ENCODE measurements at regions not wholly inside any gene's neighbourhood (a gene's known extent, or its start where the extent isn't known, plus 50 kb on each side); places are given as distances from the start of the nearest gene placed in this dataset.

DNA sequence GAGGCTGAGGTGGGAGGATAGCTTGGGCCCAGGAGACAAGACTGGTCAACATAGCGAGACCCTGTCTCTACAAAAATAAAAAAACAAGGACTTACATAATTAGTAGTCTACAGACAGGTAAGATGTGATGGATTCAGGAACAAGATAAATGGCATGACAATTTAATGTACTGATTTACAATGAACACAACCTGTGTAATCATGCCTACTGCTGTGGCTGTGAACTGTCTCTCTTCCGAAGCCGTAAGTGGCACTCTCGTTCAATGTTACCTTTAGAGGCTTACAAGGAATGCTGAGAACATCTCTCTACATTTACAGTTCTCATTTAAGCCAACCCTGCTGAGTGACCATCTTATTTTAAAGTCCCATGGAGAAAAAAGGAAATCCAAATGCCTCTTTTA lies 134.8 kb upstream of the PRDM1 start:
- TF ChIP-seq EZH2 (IDR thresholded peaks at IDR 0.05; ENCODE audit: borderline replicate concordance, insufficient read depth, low read depth, low read length, poor library complexity, severe bottlenecking), result no peak
- TF ChIP-seq, protein P1, sequence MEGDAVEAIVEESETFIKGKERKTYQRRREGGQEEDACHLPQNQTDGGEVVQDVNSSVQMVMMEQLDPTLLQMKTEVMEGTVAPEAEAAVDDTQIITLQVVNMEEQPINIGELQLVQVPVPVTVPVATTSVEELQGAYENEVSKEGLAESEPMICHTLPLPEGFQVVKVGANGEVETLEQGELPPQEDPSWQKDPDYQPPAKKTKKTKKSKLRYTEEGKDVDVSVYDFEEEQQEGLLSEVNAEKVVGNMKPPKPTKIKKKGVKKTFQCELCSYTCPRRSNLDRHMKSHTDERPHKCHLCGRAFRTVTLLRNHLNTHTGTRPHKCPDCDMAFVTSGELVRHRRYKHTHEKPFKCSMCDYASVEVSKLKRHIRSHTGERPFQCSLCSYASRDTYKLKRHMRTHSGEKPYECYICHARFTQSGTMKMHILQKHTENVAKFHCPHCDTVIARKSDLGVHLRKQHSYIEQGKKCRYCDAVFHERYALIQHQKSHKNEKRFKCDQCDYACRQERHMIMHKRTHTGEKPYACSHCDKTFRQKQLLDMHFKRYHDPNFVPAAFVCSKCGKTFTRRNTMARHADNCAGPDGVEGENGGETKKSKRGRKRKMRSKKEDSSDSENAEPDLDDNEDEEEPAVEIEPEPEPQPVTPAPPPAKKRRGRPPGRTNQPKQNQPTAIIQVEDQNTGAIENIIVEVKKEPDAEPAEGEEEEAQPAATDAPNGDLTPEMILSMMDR (IDR thresholded peaks at IDR 0.05), result no peak
- H3K27ac Mint-ChIP-seq, result no peak overlapping the region
- Histone ChIP-seq H3K4me2 (replicated peaks; ENCODE audit: low read depth, low read length, poor library complexity, severe bottlenecking) (no peak overlapping the region), H3K36me3 (replicated peaks in 1 of 2; ENCODE audit: control extremely low read depth in 1 of 2, control insufficient read depth in 1 of 2, extremely low read depth in 1 of 2, insufficient read depth in 2 of 2, low read length in 1 of 2) (no peaks in the 10 kb centered on the region), H3K27me3 (replicated peaks in 1 of 4; ENCODE audit: control extremely low read depth in 1 of 4, control insufficient read depth in 3 of 4, insufficient read depth in 4 of 4, low read length in 3 of 4) (no peaks in the 10 kb centered on the region), H3K9ac (ENCODE audit: low read length) (no peak overlapping the region), H3K27ac (ENCODE audit: low read length in 2 of 2) (no peak overlapping the region), H3K79me2 (ENCODE audit: control insufficient read depth, insufficient read depth, low read length) (no peaks in the 10 kb centered on the region), H4K20me1 (ENCODE audit: control insufficient read depth, insufficient read depth, low read length, poor library complexity, severe bottlenecking) (no peaks in the 10 kb centered on the region), H3K4me1 (ENCODE audit: control insufficient read depth in 2 of 2, insufficient read depth in 2 of 2, low read length in 2 of 2) (no peaks in the 10 kb centered on the region), H2AFZ (ENCODE audit: insufficient read depth, low read depth, low read length, poor library complexity, severe bottlenecking) (no peak overlapping the region), H3K4me3 (ENCODE audit: control extremely low read depth in 1 of 5, extremely low read depth in 1 of 5, insufficient read depth in 1 of 5, low read depth in 2 of 5, low read length in 4 of 5) (no peak overlapping the region), H3K9me3 (ENCODE audit: control extremely low read depth in 1 of 3, control insufficient read depth in 2 of 3, insufficient read depth in 1 of 3, low read length in 2 of 3) (no peaks in the 10 kb centered on the region)
- no peaks in the 10 kb centered on the region for H3K9me3 Mint-ChIP-seq (ENCODE audit: insufficient read depth)
- no peak overlapping the region for H3K4me3 Mint-ChIP-seq
- no peaks in the 10 kb centered on the region for H3K4me1 Mint-ChIP-seq
- peaks cover 3% of the 10 kb centered on the region for H3K27me3 Mint-ChIP-seq
- no peak for DNase-seq
- ChIA-PET POLR2A (no interaction called here), CTCF (no interaction called here)
- ATAC-seq (ENCODE audit: low read depth), result no peak
- 100% methylated on average over 3 of the region's 4 CpGs for WGBS (ENCODE audit: insufficient coverage)
- intact Hi-C loops (cut with micrococcal nuclease), result no loop called here

DNA sequence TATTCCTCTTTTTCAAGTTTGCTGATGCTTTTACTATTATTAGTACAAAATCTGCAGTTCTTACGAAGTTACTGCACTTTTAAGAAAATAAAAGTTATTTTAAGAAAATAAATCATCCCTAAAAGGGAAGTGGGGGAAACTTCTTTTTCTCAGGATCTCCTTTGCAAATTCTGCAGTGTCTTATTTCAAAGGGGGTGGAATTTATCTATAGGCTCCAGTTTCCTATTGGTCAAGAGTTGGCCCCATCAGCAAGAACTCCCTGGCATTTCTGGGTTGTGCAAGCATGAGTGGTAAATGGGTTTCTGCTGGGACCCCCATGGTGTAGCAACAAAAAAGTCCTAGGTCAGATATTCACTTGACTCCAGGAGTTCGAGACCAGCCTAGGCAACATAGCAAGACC lies 136.3 kb upstream of the PRDM1 start:
- Mint-ChIP-seq H3K4me1 (no peaks in the 10 kb centered on the region), H3K4me3 (no peak overlapping the region), H3K27me3 (peaks cover 15% of the 10 kb centered on the region), H3K9me3 (ENCODE audit: insufficient read depth) (no peaks in the 10 kb centered on the region), H3K27ac (no peak overlapping the region)
- Histone ChIP-seq H2AFZ (ENCODE audit: insufficient read depth, low read depth, low read length, poor library complexity, severe bottlenecking) (no peak overlapping the region), H3K9ac (ENCODE audit: low read length) (no peak overlapping the region), H3K27me3 (replicated peaks in 1 of 4; ENCODE audit: control extremely low read depth in 1 of 4, control insufficient read depth in 3 of 4, insufficient read depth in 4 of 4, low read length in 3 of 4) (no peaks in the 10 kb centered on the region), H3K4me3 (ENCODE audit: control extremely low read depth in 1 of 5, extremely low read depth in 1 of 5, insufficient read depth in 1 of 5, low read depth in 2 of 5, low read length in 4 of 5) (no peak overlapping the region), H3K27ac (ENCODE audit: low read length in 2 of 2) (no peak overlapping the region), H3K79me2 (ENCODE audit: control insufficient read depth, insufficient read depth, low read length) (no peaks in the 10 kb centered on the region), H3K9me3 (ENCODE audit: control extremely low read depth in 1 of 3, control insufficient read depth in 2 of 3, insufficient read depth in 1 of 3, low read length in 2 of 3) (no peaks in the 10 kb centered on the region), H3K4me2 (replicated peaks; ENCODE audit: low read depth, low read length, poor library complexity, severe bottlenecking) (no peak overlapping the region), H3K36me3 (replicated peaks in 1 of 2; ENCODE audit: control extremely low read depth in 1 of 2, control insufficient read depth in 1 of 2, extremely low read depth in 1 of 2, insufficient read depth in 2 of 2, low read length in 1 of 2) (no peaks in the 10 kb centered on the region), H3K4me1 (ENCODE audit: control insufficient read depth in 2 of 2, insufficient read depth in 2 of 2, low read length in 2 of 2) (no peaks in the 10 kb centered on the region), H4K20me1 (ENCODE audit: control insufficient read depth, insufficient read depth, low read length, poor library complexity, severe bottlenecking) (no peaks in the 10 kb centered on the region)
- CTCF ChIA-PET, result interaction anchor here (1.0 kb wide), 1 partner anchor 26 kb away, joined by 4 read pairs; no protein-coding TSS in a partner anchor
- ATAC-seq (ENCODE audit: low read depth) (no peak), DNase-seq (no peak)
- no CpG with 5 or more reads among the region's 2 CpGs for WGBS (ENCODE audit: insufficient coverage)
- intact Hi-C loops (cut with micrococcal nuclease), result no loop called here
- no peak for TF ChIP-seq EZH2 (IDR thresholded peaks at IDR 0.05; ENCODE audit: borderline replicate concordance, insufficient read depth, low read depth, low read length, poor library complexity, severe bottlenecking)
- TF ChIP-seq, protein P1 (IDR thresholded peaks at IDR 0.05), result no peak
- POLR2A ChIA-PET, result no interaction called here
